ENCODE measurements at regions not wholly inside any gene's neighbourhood (a gene's known extent, or its start where the extent isn't known, plus 50 kb on each side); places are given as distances from the start of the nearest gene placed in this dataset.

DNA sequence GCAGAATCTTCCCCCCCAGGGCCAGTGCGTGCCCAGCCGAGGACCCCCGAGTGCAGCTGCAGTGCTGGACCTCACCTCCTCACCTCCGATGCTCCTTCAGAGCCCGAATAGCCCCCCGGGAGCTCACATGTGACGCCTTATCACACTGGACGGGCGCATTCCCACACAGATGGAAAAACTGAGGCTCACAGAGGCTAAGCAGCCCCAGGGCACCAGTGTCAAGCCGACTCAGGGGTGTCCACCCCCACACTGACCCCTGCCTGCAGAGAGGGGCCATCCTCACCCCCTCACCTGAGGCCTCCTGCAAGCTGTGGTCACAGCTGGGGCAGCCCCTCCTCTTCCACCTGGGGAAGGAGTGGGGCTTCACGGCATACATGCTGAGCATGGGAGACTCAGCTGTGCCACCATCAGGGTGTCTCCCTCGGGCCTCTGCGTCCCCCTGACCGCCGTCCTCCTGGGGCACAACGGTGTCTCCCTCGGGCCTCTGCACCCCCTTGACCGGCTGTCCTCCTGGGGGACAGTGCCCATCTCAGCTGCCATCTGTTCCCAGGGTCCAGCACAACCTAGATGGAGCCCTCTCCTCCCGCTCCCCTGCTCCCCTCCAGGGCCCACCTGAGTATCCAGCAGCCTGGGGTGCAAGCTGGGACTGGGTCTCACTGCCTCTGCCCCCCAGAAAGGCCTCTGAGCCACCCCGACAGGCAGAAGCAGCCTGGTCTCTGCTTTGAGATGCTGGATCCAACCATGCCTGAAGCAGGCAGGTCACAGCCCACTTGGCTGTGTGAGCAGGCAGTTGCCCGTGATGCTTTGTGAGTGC lies 85.3 kb upstream of the NKX1-1 start:
- ChIA-PET POLR2A (no interaction called here), CTCF (interaction anchor here (0.5 kb wide), 1 partner anchor 385 kb away, joined by 4 read pairs; no protein-coding TSS in a partner anchor)
- ATAC-seq (no peak), DNase-seq (no peak)
- Mint-ChIP-seq H3K36me3 (ENCODE audit: low read depth) (peaks cover under 1% of the 10 kb centered on the region), H3K27ac (no peak overlapping the region), H3K27me3 (peaks cover 2% of the 10 kb centered on the region), H3K9me3 (ENCODE audit: low read depth) (peaks cover 4% of the 10 kb centered on the region), H3K4me3 (no peak overlapping the region), H3K4me1 (no peaks in the 10 kb centered on the region)
- intact Hi-C loops (cut with DNase I, micrococcal nuclease): no loop called here

DNA sequence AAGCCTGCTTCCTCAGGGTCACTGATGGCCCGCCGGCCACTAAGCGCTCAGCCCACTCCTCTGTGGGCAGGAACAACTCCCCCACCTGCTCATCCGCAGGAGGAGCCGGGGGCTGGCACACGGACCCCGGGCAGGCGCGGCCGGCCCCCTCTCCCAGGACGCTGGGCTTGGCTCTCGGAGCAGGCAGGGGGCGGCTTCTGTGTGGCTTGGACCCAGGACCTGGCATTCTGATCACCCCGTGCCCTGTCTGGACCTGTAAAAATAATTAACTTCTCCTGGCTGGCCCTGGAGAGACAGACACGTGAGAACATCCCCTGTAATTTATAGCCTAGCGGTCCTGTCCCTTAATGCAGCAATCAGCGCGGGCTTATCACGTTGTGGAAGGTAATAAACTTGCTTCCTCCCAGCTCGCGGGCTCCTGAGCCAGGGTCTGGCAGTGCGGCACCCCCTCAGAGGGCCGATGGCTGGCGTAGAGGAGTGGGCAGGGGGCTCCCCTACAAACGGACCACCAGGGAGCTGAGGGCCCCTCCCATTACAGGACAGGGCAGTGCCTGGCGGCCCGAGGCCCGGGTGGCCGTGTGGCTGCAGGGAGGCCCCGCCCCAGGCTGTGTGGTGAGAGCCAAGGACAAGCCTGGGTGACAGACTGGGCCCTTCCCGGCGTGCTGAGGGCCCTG lies 84.5 kb upstream of the NKX1-1 start:
- no peak overlapping the region for H3K27ac Mint-ChIP-seq
- peaks cover 3% of the 10 kb centered on the region for H3K36me3 Mint-ChIP-seq (ENCODE audit: low read depth)
- DNase-seq (no peak), ATAC-seq (no peak)
- H3K4me3 Mint-ChIP-seq: no peak overlapping the region
- CTCF ChIA-PET: no interaction called here
- peaks cover 11% of the 10 kb centered on the region for H3K9me3 Mint-ChIP-seq (ENCODE audit: low read depth)
- intact Hi-C loops (cut with DNase I, micrococcal nuclease): no loop called here
- POLR2A ChIA-PET: no interaction called here
- H3K27me3 Mint-ChIP-seq: peaks cover 2% of the 10 kb centered on the region
- H3K4me1 Mint-ChIP-seq: no peaks in the 10 kb centered on the region

DNA sequence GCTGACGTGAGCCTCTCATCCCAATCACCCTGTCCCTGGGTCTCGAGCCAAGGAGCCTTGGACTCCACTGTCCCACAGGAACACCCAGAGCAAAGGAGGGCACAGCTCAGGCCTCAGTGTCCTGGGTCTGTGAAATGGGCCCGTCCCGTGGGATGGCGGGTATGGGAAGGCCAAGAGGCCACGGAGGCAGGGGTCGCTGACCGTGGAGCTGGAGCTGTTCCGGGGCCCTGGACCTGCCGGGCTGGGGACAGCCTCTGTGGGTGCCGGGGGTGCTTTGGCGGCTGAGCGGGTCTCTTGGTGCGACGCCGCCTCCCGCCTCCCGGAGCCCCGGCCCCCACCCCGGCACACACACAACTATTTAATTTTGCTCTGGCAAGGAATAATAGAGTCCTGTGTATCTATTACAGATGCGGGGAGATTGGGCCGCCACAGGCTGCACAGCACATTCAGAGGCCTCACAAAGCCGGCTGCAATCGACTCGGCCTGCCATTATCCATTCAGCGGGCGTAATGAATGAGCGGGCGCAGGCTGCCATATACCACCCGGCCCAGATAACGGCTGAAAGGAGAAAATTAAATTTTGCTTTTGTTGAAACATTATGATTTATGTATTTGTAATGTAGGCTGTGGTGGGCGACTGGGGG lies 83.9 kb upstream of the NKX1-1 start:
- CTCF ChIA-PET: no interaction called here
- Mint-ChIP-seq H3K27me3 (peaks cover 6% of the 10 kb centered on the region), H3K27ac (no peak overlapping the region), H3K4me1 (no peaks in the 10 kb centered on the region), H3K9me3 (ENCODE audit: low read depth) (peaks cover 17% of the 10 kb centered on the region), H3K36me3 (ENCODE audit: low read depth) (peaks cover 7% of the 10 kb centered on the region), H3K4me3 (no peak overlapping the region)
- ATAC-seq (no peak), DNase-seq (no peak)
- intact Hi-C loops (cut with DNase I, micrococcal nuclease): no loop called here
- POLR2A ChIA-PET: no interaction called here

DNA sequence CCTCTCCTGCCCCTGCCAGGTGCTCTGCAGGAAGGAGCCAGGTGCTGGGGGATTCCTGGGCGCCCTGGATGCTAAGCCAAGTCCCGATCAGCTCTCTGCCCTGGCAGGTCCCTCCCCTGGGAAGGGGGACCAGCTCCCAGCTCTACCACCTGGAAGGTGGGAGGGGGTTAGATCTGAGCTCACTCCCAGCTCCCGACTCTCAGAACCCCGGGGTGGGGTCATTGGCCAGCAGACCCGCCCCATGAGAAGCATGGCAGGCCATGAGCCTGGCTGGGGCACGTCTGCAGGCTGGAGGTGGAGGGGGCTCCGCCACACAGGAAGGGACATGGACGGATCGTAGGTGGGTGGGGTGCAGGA lies 83.4 kb upstream of the NKX1-1 start:
- peaks cover 21% of the 10 kb centered on the region for H3K9me3 Mint-ChIP-seq (ENCODE audit: low read depth)
- no peaks in the 10 kb centered on the region for H3K4me1 Mint-ChIP-seq
- peaks cover 7% of the 10 kb centered on the region for H3K36me3 Mint-ChIP-seq (ENCODE audit: low read depth)
- H3K27ac Mint-ChIP-seq: no peak overlapping the region
- peaks cover 6% of the 10 kb centered on the region for H3K27me3 Mint-ChIP-seq
- DNase-seq: no peak
- intact Hi-C loops (cut with DNase I, micrococcal nuclease): no loop called here
- CTCF ChIA-PET: no interaction called here
- POLR2A ChIA-PET: no interaction called here
- no peak overlapping the region for H3K4me3 Mint-ChIP-seq
- ATAC-seq: no peak

DNA sequence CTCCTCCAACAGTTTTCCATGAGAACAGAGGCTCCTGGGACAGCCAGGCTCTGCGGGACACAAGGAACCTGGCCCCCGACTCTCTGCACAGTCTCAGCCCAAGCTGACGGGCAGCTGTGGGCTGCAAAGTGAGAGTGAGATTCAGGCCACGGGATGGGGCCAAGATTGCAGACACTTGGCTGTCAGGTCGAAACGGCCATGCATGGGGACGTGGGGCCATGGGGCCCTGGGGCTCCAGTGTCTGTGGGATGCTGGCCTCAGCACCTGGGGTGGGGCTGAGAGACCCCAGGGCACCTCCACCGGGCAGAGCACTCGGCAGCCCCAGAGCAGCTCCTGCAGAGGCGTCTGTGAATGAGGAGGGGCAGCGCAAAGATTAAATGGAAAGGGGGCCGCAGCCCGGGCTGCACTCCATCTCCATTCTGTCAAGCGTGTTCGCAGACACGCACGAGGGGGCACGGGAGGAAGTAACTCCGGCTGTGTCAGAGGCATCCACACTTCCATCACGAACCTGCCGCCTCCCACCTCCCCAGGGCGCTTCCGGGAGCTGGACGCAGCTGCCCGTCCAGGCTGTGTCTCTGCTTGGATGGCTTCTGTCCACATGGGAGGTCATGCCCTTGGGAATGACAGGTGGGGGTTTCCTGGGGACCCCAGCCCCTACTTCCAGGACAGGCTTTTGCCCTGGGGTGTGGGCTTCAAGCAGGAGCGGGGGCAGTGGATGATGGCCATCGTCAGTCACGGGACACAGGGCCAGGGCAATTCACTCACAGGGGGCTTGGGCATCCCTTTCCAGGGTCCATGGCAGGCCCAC lies 82.8 kb upstream of the NKX1-1 start:
- ChIA-PET POLR2A (no interaction called here), CTCF (no interaction called here)
- H3K4me3 Mint-ChIP-seq: no peak overlapping the region
- intact Hi-C loops (cut with DNase I, micrococcal nuclease): no loop called here
- H3K9me3 Mint-ChIP-seq (ENCODE audit: low read depth): peaks cover 25% of the 10 kb centered on the region
- no peak overlapping the region for H3K27ac Mint-ChIP-seq
- peaks cover 6% of the 10 kb centered on the region for H3K27me3 Mint-ChIP-seq
- peaks cover 7% of the 10 kb centered on the region for H3K36me3 Mint-ChIP-seq (ENCODE audit: low read depth)
- DNase-seq (no peak), ATAC-seq (no peak)
- no peaks in the 10 kb centered on the region for H3K4me1 Mint-ChIP-seq

DNA sequence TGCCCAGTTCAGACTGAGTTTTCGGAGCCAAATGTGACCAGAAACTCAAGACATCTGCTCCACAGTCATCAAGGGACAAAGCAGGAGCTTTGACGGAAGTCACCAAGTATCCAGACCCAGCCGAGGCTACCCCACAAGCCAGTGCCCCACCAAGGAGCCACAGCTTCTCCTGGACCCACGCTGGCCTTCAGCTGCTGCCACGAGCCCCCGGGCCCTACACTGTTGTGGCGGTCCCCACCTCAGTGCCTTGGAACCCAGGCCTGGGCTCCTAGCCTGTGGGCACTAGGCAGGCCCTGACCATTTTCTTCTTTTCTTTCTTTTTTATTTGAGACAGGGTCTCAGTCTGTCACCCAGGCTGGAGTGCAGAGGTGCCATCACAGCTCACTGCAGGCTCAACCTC lies 82.1 kb upstream of the NKX1-1 start:
- H3K9me3 Mint-ChIP-seq (ENCODE audit: low read depth): peaks cover 27% of the 10 kb centered on the region
- H3K27me3 Mint-ChIP-seq: peaks cover 9% of the 10 kb centered on the region
- ChIA-PET POLR2A (no interaction called here), CTCF (no interaction called here)
- no peak overlapping the region for H3K4me3 Mint-ChIP-seq
- intact Hi-C loops (cut with DNase I, micrococcal nuclease): no loop called here
- H3K27ac Mint-ChIP-seq: no peak overlapping the region
- H3K4me1 Mint-ChIP-seq: no peaks in the 10 kb centered on the region
- ATAC-seq: no peak
- no peak for DNase-seq
- peaks cover 7% of the 10 kb centered on the region for H3K36me3 Mint-ChIP-seq (ENCODE audit: low read depth)

DNA sequence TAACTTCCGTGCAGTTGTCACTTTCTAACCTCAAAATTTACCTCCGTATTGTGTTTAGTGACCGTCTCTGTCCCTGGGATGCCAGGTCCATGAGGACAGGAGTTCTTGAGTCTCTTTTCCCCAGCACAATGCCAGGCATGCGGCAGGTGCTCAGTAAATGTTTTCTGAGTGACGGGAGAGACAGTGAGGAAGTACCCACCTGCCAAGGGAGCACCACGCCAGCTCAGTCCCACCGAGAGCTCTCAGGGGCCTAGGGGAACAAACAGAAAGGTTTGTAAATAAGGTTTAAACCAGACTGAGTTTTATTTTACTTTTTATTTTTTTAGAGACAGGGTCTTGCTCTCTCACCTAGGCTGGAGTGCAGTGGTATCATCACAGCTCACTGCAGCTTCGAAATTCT lies 81.5 kb upstream of the NKX1-1 start:
- DNase-seq (no peak), ATAC-seq (no peak)
- intact Hi-C loops (cut with DNase I, micrococcal nuclease): no loop called here
- ChIA-PET CTCF (no interaction called here), POLR2A (no interaction called here)
- Mint-ChIP-seq H3K9me3 (ENCODE audit: low read depth) (peaks cover 27% of the 10 kb centered on the region), H3K27me3 (peaks cover 9% of the 10 kb centered on the region), H3K27ac (no peak overlapping the region), H3K36me3 (ENCODE audit: low read depth) (peaks cover 7% of the 10 kb centered on the region), H3K4me1 (no peaks in the 10 kb centered on the region), H3K4me3 (no peak overlapping the region)

DNA sequence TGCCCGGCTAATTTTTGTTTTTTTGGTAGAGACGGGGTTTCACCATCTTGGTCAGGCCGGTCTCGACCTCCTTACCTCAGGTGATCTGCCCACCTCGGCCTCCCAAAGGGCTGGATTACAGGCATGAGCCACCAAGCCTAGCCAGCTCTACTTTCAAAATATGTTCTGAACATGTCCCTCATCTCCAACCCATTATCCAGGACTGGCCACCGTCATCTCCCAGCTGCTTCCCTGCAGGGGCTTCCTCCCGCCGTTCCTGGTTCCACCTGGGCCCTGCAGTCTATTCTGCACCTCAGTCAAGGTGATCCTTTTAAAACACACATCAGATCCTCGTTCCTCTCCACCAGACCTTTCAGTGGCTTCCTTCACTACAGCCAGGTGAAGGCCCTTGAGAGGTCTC lies 80.9 kb upstream of the NKX1-1 start:
- intact Hi-C loops (cut with DNase I, micrococcal nuclease): no loop called here
- no peak overlapping the region for H3K27ac Mint-ChIP-seq
- ATAC-seq (no peak), DNase-seq (no peak)
- H3K4me3 Mint-ChIP-seq: no peak overlapping the region
- ChIA-PET POLR2A (no interaction called here), CTCF (no interaction called here)
- peaks cover 9% of the 10 kb centered on the region for H3K27me3 Mint-ChIP-seq
- H3K4me1 Mint-ChIP-seq: no peaks in the 10 kb centered on the region
- H3K9me3 Mint-ChIP-seq (ENCODE audit: low read depth): peaks cover 28% of the 10 kb centered on the region
- peaks cover 7% of the 10 kb centered on the region for H3K36me3 Mint-ChIP-seq (ENCODE audit: low read depth)

DNA sequence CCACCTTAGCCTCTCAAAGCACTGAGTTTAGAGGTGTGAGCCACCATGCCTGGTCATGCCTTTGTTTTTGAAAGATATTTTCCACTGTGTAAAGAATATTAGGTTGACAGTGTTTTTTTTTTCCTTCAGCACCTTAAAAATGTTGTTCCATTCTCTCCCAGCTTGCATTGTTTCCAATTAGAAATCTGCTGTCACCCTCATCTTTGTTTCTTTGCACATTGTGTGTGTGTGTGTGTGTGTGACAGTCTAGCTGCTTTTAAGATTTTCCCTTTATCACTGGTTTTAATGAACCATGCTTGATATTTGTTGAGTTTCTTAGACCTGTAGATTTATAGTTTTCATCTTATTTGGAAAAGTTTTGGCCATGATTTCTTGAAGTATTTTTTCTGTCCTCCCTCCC lies 79.0 kb upstream of the NKX1-1 start:
- ChIA-PET POLR2A (no interaction called here), CTCF (no interaction called here)
- ATAC-seq: no peak
- Mint-ChIP-seq H3K9me3 (ENCODE audit: low read depth) (peaks cover 38% of the 10 kb centered on the region), H3K4me3 (no peak overlapping the region), H3K27me3 (peaks cover 9% of the 10 kb centered on the region), H3K4me1 (no peaks in the 10 kb centered on the region), H3K27ac (no peak overlapping the region), H3K36me3 (ENCODE audit: low read depth) (peaks cover 7% of the 10 kb centered on the region)
- intact Hi-C loops (cut with DNase I, micrococcal nuclease): no loop called here
- no peak for DNase-seq

DNA sequence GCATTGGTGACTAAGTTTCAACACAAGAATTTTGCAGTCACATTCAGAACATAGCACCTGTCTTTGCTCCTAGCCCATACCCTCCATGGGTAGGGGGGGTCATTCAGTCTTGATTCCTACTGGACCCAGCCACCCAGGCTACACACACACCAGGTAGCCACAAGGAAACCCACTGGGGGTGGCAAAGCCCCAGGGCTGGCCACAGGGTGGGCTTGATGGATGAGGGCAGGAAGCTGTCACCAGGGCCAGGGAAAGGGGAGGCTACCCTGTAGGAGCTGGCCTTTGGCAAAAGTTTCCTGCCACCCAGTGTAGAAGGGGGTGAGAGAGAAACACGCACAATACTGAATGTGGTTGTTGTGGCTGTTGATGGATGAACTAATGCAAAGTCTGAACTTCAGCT lies 74.5 kb upstream of the NKX1-1 start:
- ATAC-seq: no peak
- POLR2A ChIA-PET: no interaction called here

DNA sequence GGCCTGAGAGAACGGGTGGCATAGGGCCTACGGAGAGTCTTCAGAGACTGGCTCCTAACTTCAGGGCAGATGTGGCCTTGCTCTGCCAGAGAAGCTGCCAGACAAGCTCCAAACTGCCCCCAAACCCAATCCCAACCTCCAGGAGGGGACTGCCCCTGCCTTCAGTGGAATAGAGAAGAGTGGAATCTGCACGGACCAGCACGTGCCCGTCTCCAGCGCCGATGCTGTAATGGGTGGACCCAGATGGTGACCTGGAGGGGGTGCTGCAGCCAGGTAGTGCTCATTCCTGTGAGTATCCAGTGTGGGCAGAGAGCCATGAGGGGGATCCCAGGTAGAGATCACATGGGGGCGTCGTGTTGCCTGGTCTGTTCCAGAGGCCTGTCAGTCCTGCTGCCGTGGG lies 73.2 kb upstream of the NKX1-1 start:
- H3K4me3 Mint-ChIP-seq: no peak overlapping the region
- H3K4me1 Mint-ChIP-seq: no peaks in the 10 kb centered on the region
- ChIA-PET POLR2A (no interaction called here), CTCF (interaction anchor here (0.8 kb wide), 1 partner anchor 537 kb away, joined by 5 read pairs; no protein-coding TSS in a partner anchor)
- no peak overlapping the region for H3K27ac Mint-ChIP-seq
- intact Hi-C loops (cut with DNase I, micrococcal nuclease): no loop called here
- peaks cover 12% of the 10 kb centered on the region for H3K27me3 Mint-ChIP-seq
- H3K36me3 Mint-ChIP-seq (ENCODE audit: low read depth): no peaks in the 10 kb centered on the region
- ATAC-seq: no peak
- DNase-seq: no peak
- peaks cover 19% of the 10 kb centered on the region for H3K9me3 Mint-ChIP-seq (ENCODE audit: low read depth)

More for the DNA sequence above, 74.5 kb upstream of the NKX1-1 start:
- Mint-ChIP-seq H3K4me3 (no peak overlapping the region), H3K27ac (no peak overlapping the region), H3K9me3 (ENCODE audit: low read depth) (peaks cover 30% of the 10 kb centered on the region), H3K36me3 (ENCODE audit: low read depth) (peaks cover 4% of the 10 kb centered on the region), H3K27me3 (peaks cover 8% of the 10 kb centered on the region), H3K4me1 (no peaks in the 10 kb centered on the region)
- DNase-seq: no peak
- intact Hi-C loops (cut with DNase I, micrococcal nuclease): no loop called here
- CTCF ChIA-PET: interaction anchor here (0.6 kb wide), 1 partner anchor 33 kb away, joined by 3 read pairs; no protein-coding TSS in a partner anchor
